ENCODE measurements at regions not wholly inside any gene's neighbourhood (a gene's known extent, or its start where the extent isn't known, plus 50 kb on each side); places are given as distances from the start of the nearest gene placed in this dataset.
A peak's percentile ranks its signal among the peaks of the same experiment; 100 is the strongest.

DNA sequence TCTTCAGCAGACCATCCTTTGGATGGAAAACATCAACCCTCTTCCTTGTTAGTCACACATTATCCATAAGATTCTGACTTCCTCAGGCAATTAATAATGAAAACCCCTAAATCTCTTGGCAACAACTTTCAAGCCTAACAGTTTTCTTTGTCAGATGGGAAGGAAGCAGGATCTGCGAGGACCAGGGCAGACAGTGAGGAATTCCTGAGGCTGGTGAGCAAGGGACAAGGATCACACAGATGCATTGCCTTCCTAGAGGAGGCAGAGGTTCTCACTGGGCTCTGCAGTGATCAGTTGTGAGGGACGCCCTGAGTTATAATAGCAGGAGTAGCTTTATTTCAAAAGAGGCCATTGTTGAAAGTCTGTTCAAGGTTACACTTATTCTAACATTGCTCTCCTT, 195.4 kb downstream of the SLIT2 start:
- DNase-seq (ENCODE audit: low spot score) = no peak

DNA sequence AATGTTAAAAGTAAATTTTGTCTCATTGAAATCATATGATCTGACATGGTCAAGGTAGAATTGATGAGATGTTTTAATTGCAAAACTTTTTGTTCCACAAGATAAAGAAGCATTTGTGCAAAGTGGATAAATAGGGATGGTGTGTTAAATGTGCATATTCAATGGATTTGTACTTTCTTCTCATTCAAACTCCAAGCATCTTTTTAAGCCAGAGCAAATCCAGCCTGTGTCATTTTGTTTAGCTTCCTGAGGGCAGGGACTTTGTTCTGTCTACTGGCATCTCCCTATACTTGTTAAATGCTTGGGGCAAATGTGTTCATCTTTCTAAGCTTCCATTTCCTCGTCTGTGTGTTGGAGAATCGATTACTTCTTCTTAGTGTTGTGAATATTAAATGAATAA, 200.3 kb downstream of the SLIT2 start:
- DNase-seq (ENCODE audit: low spot score) = no peak

DNA sequence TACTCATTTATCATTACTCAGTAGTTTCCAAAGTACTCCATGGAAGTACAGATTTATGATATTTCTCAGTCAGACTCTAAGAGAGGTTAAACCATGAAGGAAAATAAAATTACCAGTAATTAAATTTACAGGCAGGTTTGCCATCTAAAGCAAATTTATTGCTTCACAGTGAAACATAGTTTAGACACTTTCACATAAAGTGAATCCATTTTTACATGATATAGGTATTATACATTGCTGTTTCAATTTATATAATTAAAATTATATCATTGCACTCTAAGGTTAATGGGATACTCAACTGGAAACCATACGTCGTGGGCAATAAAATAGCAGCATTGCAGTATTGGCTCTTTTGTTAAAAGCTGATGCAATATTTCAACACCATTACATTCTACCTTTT, 202.8 kb downstream of the SLIT2 start:
- DNase-seq (ENCODE audit: low spot score) = no peak

DNA sequence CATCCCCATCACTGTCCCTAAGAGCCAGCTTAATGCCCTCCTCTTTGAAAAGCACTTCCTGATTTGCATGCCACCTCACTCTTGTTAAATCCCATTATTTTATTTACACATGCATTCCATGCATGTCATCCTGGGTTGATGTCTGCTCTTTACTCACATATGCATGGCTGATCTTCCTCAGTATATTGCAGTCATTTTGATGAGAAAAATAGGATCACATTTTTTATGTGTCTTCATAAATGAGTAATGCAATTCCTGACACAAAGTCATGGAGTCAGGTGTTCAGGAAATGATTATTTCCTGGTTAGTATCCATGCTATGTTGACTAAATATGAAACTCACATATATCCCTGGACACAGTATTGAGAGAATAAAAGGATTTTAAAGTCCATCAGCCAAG, 204.7 kb downstream of the SLIT2 start:
- DNase-seq (ENCODE audit: low spot score) = peak; percentile 4

GRCh38 chr4:20462426-20463175, 210.9 kb downstream of the SLIT2 start:
- no peak for DNase-seq (ENCODE audit: low spot score)

GRCh38 chr4:20463176-20463430, 211.4 kb downstream of the SLIT2 start:
- DNase-seq (ENCODE audit: low spot score) = no peak

- peak; percentile 48 for DNase-seq (ENCODE audit: low spot score)
Measured at GRCh38 chr4:20464381-20464780, 212.7 kb downstream of the SLIT2 start.

- DNase-seq (ENCODE audit: low spot score) = peak; percentile 23
Measured at GRCh38 chr4:20474119-20474518, 222.4 kb downstream of the SLIT2 start.

DNA sequence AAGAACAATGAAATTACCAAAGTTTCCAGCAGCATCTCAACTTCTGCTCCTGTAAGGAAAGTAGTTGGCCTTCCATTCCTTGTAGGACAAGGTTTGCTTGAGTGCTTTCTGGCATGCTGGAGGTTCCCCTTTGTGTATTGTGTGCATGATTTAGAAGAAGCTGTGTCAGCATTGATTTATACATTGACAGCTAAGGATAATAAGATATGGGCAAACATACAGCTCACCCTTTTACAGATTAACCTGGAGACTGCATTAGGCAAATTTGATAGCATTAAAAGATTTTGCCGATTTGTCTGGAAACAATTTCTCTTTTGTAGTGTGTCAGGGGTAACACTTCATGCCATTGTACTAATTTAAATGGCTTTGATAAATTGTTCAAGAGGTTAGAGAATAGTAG, 221.8 kb upstream of the PACRGL start:
- no peak for DNase-seq (ENCODE audit: low spot score)

DNA sequence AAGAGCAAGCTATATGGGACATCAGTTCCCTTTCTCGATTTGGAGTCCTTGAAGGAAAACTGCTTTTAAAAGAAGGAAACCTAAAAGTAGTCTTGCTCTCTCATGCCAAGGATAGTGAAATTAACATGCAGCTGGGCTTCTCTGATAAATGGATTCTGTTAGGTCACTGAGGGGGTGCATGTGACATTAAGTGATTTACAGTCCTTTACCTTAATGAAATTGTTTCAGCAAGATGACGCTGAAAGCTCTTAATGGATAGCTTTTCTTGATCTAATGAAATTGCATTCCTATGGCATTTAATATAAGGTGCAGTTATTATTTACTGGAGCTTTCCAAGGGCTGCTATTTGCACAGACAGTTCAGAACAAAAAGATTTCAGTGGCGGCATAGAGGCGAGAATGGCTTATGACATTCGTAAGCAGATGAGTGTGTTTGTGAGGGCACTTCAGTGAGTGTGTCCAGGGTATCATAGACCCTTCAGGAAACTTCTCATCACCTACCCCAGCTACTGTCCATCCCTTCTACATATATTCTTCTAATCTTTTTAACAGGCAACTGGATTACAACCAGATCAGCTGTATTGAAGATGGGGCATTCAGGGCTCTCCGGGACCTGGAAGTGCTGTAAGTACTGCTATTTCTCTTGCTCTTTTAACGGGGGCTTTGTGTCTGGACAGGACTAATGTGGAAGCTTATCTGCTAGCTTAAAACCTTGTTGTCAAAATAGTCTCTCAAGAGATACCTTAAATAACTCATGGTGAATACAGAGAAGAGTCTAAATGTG, 219.9 kb upstream of the PACRGL start:
- no peak for DNase-seq (ENCODE audit: low spot score)

DNA sequence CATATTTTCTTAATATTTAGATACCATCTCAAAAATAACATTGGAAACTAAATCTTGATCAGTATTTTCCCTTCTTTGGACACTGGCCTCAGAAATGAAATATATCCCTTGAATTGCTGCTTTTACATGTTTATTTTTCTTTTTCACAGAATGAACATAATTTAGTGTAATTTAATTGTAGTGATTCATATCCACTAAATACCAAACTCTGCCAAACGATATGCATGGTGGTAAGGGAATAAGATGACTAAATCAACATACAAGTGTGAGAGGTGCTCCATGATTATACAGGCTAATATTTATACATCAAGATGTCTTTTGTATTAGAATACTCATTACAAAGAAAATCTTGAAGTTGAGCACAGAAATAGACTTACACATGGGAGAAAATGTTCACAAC, 216.8 kb upstream of the PACRGL start:
- DNase-seq (ENCODE audit: low spot score) = no peak

GRCh38 chr4:20486433-20486832, 213.8 kb upstream of the PACRGL start:
- DNase-seq (ENCODE audit: low spot score) = no peak

DNA sequence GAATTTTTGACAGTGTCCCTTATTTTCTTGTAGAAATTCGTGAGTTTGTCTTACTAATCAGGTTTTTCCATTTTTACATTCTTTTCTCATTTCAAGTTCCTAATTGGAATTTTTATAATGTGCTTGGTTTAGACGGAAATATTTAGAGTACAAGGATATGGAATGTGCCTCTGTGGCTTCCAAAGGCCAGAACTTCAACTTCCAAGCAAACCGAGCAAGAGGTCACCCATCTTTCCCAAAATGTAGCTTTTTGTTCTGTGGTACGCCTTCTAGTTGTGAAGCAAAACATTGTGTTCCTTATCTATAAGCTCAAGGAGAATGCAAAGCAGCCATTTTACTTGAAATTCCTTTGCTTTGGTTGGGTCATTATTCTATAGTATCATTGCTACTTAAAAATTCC, 212.8 kb upstream of the PACRGL start:
- no peak for DNase-seq (ENCODE audit: low spot score)

- DNase-seq (ENCODE audit: low spot score) = peak; percentile 10
Measured at GRCh38 chr4:20487852-20488251, 212.4 kb upstream of the PACRGL start.

DNA sequence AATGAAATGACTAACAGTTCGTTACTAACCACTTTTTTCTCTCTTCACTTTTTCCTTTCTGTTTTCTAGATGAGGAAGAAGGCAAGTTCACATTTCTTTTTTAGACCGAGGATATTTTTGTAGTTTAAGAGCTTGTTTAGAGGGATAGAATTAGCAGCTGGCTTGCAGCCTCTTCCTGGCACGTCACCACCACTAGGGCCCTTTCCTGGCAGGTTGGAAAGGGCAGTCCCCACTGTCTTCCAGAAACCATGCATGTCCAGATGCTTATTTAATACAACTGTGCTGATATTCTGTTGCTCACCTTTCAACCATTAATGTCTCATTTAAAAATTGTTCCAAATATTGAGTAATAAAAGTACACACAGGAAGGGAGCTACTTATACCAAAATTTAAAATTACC, 209.5 kb upstream of the PACRGL start:
- DNase-seq (ENCODE audit: low spot score) = no peak

- DNase-seq (ENCODE audit: low spot score) = no peak
Measured at GRCh38 chr4:20493761-20494353, 206.4 kb upstream of the PACRGL start.

DNA sequence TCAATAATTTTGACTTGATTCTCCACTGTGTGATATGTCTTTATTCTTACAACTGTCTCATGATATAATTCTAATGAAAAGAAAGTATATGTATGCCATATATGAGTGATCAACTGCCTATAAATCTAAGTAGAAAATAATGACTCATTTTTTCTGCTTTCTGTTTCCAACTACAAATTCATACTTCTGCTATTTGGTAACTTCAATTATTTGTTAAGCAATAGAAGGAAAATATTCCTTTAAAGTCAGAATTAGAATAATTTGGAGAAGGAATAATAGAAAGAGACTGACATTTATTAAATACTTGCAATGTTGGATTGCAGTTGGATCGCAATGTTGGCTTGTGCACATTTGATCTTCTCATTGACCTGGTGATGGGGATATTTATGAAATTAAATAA, 204.2 kb upstream of the PACRGL start:
- DNase-seq (ENCODE audit: low spot score) = no peak

- no peak for DNase-seq (ENCODE audit: low spot score)
Measured at GRCh38 chr4:20504146-20504545, 196.1 kb upstream of the PACRGL start.

DNA sequence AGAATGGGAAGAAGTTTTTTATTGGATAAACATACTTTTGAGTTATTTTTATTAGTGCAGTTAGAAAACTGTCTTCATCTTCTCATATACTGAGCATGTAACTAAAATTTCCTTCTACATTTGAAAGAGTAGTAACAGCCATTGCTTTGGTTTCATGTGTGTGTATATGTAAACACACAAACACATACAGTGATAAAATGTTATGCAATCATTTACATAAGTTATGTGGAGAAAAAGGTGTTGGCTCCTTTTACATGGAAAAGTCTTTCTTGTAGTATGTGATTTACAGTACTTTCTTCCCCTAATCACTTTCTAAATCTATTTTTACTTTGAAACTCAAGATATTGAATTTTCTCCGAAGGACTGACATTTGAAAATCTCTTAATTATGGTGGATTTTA, 194.3 kb upstream of the PACRGL start:
- no peak for DNase-seq (ENCODE audit: low spot score)

DNA sequence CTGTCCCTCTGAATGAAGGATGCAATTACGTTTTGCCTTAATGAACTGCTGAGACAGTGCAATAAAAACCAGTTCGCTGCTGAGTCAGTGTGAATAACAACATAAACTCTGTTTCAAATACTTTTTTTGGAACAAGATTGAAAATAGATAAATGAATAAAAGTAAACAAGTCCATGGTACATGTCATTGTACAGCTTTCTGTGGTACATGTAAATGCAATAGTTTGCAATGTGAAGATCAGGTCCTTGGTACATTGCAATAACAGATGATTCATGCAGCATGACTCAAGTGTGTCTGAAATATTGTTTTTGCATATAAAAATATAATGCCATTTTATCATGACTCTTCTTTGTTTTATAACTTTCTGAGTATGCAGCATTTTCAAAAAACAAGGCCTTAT, 193.4 kb upstream of the PACRGL start:
- DNase-seq (ENCODE audit: low spot score) = peak; percentile 15

DNA sequence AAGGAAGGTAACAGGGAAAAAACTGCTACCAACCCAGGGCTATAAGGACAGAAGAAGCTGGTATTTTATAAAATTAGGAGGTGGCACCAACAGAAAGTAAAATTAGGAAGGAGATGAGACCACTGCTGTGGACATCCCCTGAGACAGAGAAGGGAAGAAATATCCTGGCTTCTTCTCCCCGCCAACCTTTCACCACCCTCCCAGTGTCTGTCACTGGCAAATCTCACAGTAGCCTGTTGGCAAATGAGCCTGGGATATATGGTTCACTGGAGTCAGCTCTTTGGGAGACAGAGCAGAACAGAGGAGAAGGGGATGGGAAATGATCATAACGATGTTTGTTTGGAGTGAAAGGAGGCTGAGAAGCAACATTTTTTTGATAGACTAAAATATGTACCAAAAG, 190.9 kb upstream of the PACRGL start:
- no peak for DNase-seq (ENCODE audit: low spot score)

DNA sequence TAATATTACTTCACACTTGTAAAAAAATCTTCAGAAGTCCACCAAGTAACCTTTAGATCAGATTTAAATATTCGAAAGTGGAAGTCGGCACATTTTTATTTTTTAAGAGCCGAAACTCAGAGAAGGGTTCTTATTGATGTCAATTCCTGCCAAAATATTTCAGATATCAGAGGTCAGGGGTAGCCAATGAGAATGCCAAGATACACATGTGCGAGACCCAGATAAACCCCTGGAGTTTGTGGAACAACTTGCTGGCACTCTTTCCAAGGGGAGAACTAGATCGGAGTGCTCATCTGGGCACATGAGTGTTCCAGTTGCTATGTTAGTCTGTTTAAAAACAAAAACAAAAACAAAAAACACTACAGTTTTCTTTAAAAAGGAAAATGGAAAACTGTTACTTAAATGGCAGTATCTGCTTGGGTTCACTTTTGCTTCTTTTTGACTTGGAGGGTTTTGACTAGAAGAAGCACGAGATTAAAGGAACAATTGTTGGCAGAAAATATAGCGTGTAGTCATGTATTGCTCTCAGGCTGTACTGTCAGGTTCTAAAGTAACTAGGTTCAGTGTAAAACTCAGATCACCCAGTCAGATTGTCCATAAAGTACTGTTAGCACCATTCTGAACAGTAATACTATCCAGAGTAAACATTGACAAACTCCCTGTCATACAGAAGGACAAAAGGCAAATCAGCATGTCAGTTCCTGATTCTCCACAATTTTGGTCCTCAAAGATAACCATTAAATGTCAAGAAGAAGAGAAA, 188.0 kb upstream of the PACRGL start:
- DNase-seq (ENCODE audit: low spot score) = no peak

- DNase-seq (ENCODE audit: low spot score) = no peak
Measured at GRCh38 chr4:20512985-20513384, 187.3 kb upstream of the PACRGL start.

All from A172 (cell line).